Activated naive CD8-positive, alpha-beta T cell treated with anti-CD3 and anti-CD28 coated beads, Interleukin-2, amount 10 ng/mL, durations not matched to agents 7 days and 5 days (primary cell): ENCODE measurements at regions not wholly inside any gene's neighbourhood (a gene's known extent, or its start where the extent isn't known, plus 50 kb on each side); places are given as distances from the start of the nearest gene placed in this dataset.

Source experiments
- ATAC-seq: fragments of 150-1000 bp; cut with Tn5 transposase; one replicate; pipeline ENCODE4 v1.10.0; 2021; ENCODE audit warnings: low read depth, moderate library complexity
- POLR2A ChIA-PET: fragments of 350-600 bp; sonication (Branson Sonifier 250); formaldehyde crosslinking; loops from one replicate; lab custom pipeline; 2021; ENCODE audit warnings: antibody characterized with exemption; lab: Charles Lee
- DNase-seq: peaks from one replicate; pipeline ENCODE4 v3.0.0; 2021
- H3K27ac Mint-ChIP-seq: one replicate; pipeline ENCODE4 v1.8.0; 2022; ENCODE audit warnings: mild to moderate bottlenecking, mixed read lengths
- H3K27me3 Mint-ChIP-seq: one replicate; pipeline ENCODE4 v1.8.0; 2022; ENCODE audit warnings: mild to moderate bottlenecking, moderate library complexity, mixed read lengths
- H3K36me3 Mint-ChIP-seq: one replicate; pipeline ENCODE4 v1.8.0; 2021; ENCODE audit warnings: mild to moderate bottlenecking, mixed read lengths
- H3K4me1 Mint-ChIP-seq: one replicate; pipeline ENCODE4 v1.8.0; 2021; ENCODE audit warnings: mixed read lengths
- H3K4me3 Mint-ChIP-seq: one replicate; pipeline ENCODE4 v1.8.0; 2022; ENCODE audit warnings: mild to moderate bottlenecking, moderate library complexity, mixed read lengths
- H3K9me3 Mint-ChIP-seq: one replicate; pipeline ENCODE4 v1.8.0; 2021; ENCODE audit warnings: mixed read lengths

GRCh38 chr3:4042070-4042469, 242.8 kb downstream of the LRRN1 start:
- no peaks in the 10 kb centered on the region for H3K27me3 Mint-ChIP-seq
- no peak overlapping the region for H3K4me3 Mint-ChIP-seq
- POLR2A ChIA-PET, result no interaction called here
- H3K36me3 Mint-ChIP-seq, result no peaks in the 10 kb centered on the region
- no peak for ATAC-seq
- H3K4me1 Mint-ChIP-seq, result no peaks in the 10 kb centered on the region
- no peak for DNase-seq
- H3K9me3 Mint-ChIP-seq, result no peaks in the 10 kb centered on the region
- H3K27ac Mint-ChIP-seq, result no peak overlapping the region

DNA sequence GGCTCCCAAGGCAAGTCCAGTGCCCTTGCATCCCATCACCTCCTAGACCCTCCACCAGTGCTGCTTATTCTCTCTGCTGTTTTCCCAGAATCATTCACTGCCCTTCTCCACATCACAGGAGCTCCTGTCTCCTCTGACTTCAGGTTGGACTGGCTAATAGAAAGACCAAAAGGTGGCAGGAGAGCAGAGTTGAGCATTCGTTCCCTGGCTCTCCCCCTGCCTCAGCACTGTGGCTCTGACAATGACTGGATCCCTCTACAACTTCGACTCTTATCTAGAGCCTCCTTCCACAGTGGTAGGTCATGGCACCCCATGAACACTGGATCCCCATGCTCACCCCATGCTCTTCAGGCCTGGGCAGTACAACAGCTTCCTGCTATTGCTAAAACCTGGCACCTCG, 243.6 kb downstream of the LRRN1 start:
- ATAC-seq (no peak), DNase-seq (no peak)
- Mint-ChIP-seq H3K4me3 (no peak overlapping the region), H3K36me3 (no peaks in the 10 kb centered on the region), H3K9me3 (no peaks in the 10 kb centered on the region), H3K4me1 (no peaks in the 10 kb centered on the region), H3K27ac (no peak overlapping the region), H3K27me3 (no peaks in the 10 kb centered on the region)
- POLR2A ChIA-PET, result no interaction called here

GRCh38 chr3:4043867-4044575, 244.8 kb downstream of the LRRN1 start:
- Mint-ChIP-seq H3K4me3 (no peak overlapping the region), H3K36me3 (no peaks in the 10 kb centered on the region), H3K9me3 (no peaks in the 10 kb centered on the region), H3K4me1 (no peaks in the 10 kb centered on the region), H3K27me3 (no peaks in the 10 kb centered on the region), H3K27ac (no peak overlapping the region)
- no peak for ATAC-seq
- no peak for DNase-seq
- POLR2A ChIA-PET, result no interaction called here

DNA sequence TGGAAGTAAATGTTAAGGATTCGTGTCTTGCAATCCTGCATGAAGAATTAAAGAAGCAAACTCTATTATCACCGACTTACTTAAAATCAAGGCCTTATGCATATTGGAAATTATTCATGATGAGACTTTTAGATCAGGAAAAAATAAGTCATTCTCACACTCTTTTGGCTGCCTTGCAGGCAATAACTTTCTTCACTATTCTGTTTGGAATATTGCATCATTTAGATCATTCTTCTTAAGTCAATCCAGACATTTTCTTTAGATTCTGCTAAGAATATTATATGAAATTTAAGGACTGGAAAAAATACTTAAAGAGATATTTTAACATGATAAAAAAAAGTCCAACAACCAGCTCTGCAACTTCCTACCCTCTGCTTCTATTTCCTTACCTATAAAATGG, 245.4 kb downstream of the LRRN1 start:
- POLR2A ChIA-PET, result no interaction called here
- Mint-ChIP-seq H3K27me3 (no peaks in the 10 kb centered on the region), H3K4me1 (no peaks in the 10 kb centered on the region), H3K27ac (no peak overlapping the region), H3K9me3 (no peaks in the 10 kb centered on the region), H3K36me3 (no peaks in the 10 kb centered on the region), H3K4me3 (no peak overlapping the region)
- ATAC-seq (no peak), DNase-seq (no peak)

- H3K27me3 Mint-ChIP-seq, result no peaks in the 10 kb centered on the region
- H3K27ac Mint-ChIP-seq, result no peak overlapping the region
- POLR2A ChIA-PET, result no interaction called here
- DNase-seq (no peak), ATAC-seq (no peak)
- H3K9me3 Mint-ChIP-seq, result no peaks in the 10 kb centered on the region
- H3K4me3 Mint-ChIP-seq, result no peak overlapping the region
- no peaks in the 10 kb centered on the region for H3K36me3 Mint-ChIP-seq
- H3K4me1 Mint-ChIP-seq, result no peaks in the 10 kb centered on the region
Observed at GRCh38 chr3:4045756-4046155, 246.5 kb downstream of the LRRN1 start.

DNA sequence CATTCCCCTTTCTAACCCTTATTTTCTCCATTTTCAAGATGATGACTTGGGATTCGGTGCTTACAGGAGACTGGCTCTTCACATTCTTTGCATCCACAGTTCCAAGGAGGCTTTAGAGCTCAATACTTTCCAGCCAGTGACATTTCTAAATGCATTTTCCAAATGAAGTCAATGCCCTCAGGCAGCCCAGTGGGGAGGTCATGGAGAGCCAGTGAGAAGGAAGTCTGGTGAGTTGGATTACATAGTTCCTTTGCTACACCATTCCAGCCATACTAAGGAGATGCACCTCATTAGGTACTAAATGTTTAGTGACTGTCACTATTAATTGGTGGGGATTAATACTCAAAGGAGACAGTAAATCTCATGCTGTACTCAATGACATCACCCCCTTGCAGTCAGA, 248.1 kb downstream of the LRRN1 start:
- Mint-ChIP-seq H3K27me3 (no peaks in the 10 kb centered on the region), H3K27ac (no peak overlapping the region), H3K36me3 (no peaks in the 10 kb centered on the region), H3K4me3 (no peak overlapping the region), H3K9me3 (peaks cover 2% of the 10 kb centered on the region), H3K4me1 (no peaks in the 10 kb centered on the region)
- POLR2A ChIA-PET, result no interaction called here
- DNase-seq, result no peak
- no peak for ATAC-seq

- POLR2A ChIA-PET, result no interaction called here
- ATAC-seq (no peak), DNase-seq (no peak)
- H3K36me3 Mint-ChIP-seq, result no peaks in the 10 kb centered on the region
- H3K27ac Mint-ChIP-seq, result no peak overlapping the region
- no peaks in the 10 kb centered on the region for H3K4me1 Mint-ChIP-seq
- no peak overlapping the region for H3K4me3 Mint-ChIP-seq
- H3K9me3 Mint-ChIP-seq, result peaks cover 2% of the 10 kb centered on the region
- H3K27me3 Mint-ChIP-seq, result no peaks in the 10 kb centered on the region
Observed at GRCh38 chr3:4052706-4053105, 250.5 kb upstream of the SETMAR start.

DNA sequence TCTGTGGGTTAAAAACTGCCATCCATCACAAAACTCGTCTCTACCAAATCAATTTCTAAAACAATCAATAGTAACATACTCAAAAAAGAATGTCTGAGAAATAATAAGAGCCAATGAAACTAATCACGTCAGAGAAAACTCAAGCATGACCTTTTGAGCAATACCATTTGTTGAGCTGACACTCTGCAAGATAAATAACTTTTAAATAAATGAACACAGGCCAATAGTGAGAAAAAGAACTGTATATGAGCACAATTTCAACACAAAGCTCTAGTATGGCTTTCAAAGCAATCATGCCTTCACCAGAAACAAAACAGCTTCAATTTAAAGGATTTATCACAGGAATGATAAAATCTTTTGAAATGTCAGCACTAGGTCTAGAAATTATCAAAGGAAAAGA, 249.2 kb upstream of the SETMAR start:
- H3K4me3 Mint-ChIP-seq, result no peak overlapping the region
- peaks cover 2% of the 10 kb centered on the region for H3K9me3 Mint-ChIP-seq
- POLR2A ChIA-PET, result no interaction called here
- no peak overlapping the region for H3K27ac Mint-ChIP-seq
- H3K27me3 Mint-ChIP-seq, result no peaks in the 10 kb centered on the region
- DNase-seq (no peak), ATAC-seq (no peak)
- H3K4me1 Mint-ChIP-seq, result no peaks in the 10 kb centered on the region
- H3K36me3 Mint-ChIP-seq, result no peaks in the 10 kb centered on the region

- DNase-seq (no peak), ATAC-seq (no peak)
- H3K36me3 Mint-ChIP-seq, result no peaks in the 10 kb centered on the region
- POLR2A ChIA-PET, result no interaction called here
- no peaks in the 10 kb centered on the region for H3K4me1 Mint-ChIP-seq
- no peaks in the 10 kb centered on the region for H3K27me3 Mint-ChIP-seq
- H3K9me3 Mint-ChIP-seq, result no peaks in the 10 kb centered on the region
- no peak overlapping the region for H3K27ac Mint-ChIP-seq
- H3K4me3 Mint-ChIP-seq, result no peak overlapping the region
Observed at GRCh38 chr3:4060064-4060463, 243.1 kb upstream of the SETMAR start.

DNA sequence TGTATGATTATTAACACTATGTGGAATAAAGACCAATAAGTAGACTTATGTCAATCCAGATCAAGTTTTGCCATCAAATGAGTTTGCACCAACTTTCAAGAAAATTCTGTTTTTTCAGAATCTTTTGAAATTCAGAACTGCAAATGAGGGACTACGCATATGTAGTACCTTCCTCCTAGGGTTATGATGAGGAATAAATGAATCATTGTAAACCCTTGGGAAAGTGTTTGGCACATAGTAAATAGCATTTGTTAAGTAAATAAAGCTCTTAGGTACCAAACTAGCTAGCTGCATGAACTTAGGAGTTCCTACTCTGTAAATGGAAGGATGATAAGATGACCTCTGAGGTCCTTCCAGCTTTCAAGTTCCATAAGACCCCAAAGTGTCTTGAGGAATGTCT, 242.6 kb upstream of the SETMAR start:
- Mint-ChIP-seq H3K36me3 (no peaks in the 10 kb centered on the region), H3K4me1 (no peaks in the 10 kb centered on the region), H3K4me3 (no peak overlapping the region), H3K27me3 (no peaks in the 10 kb centered on the region), H3K27ac (no peak overlapping the region), H3K9me3 (no peaks in the 10 kb centered on the region)
- ATAC-seq (no peak), DNase-seq (no peak)
- POLR2A ChIA-PET, result no interaction called here

GRCh38 chr3:4061195-4061594, 242.0 kb upstream of the SETMAR start:
- POLR2A ChIA-PET, result no interaction called here
- DNase-seq (no peak), ATAC-seq (no peak)
- Mint-ChIP-seq H3K27me3 (no peaks in the 10 kb centered on the region), H3K4me1 (no peaks in the 10 kb centered on the region), H3K4me3 (no peak overlapping the region), H3K36me3 (no peaks in the 10 kb centered on the region), H3K9me3 (no peaks in the 10 kb centered on the region), H3K27ac (no peak overlapping the region)

- no peaks in the 10 kb centered on the region for H3K36me3 Mint-ChIP-seq
- POLR2A ChIA-PET, result no interaction called here
Observed at GRCh38 chr3:4061783-4062360, 241.3 kb upstream of the SETMAR start.

GRCh38 chr3:4062621-4063020, 240.5 kb upstream of the SETMAR start:
- Mint-ChIP-seq H3K36me3 (no peaks in the 10 kb centered on the region), H3K27ac (no peak overlapping the region), H3K27me3 (no peaks in the 10 kb centered on the region), H3K4me3 (no peak overlapping the region), H3K4me1 (no peaks in the 10 kb centered on the region), H3K9me3 (no peaks in the 10 kb centered on the region)
- DNase-seq (no peak), ATAC-seq (no peak)
- POLR2A ChIA-PET, result no interaction called here

More at GRCh38 chr3:4061783-4062360, 241.3 kb upstream of the SETMAR start:
- H3K27ac Mint-ChIP-seq, result no peak overlapping the region
- DNase-seq (no peak), ATAC-seq (no peak)
- H3K9me3 Mint-ChIP-seq, result no peaks in the 10 kb centered on the region
- no peak overlapping the region for H3K4me3 Mint-ChIP-seq
- no peaks in the 10 kb centered on the region for H3K4me1 Mint-ChIP-seq
- no peaks in the 10 kb centered on the region for H3K27me3 Mint-ChIP-seq

GRCh38 chr3:4063916-4064574, 239.1 kb upstream of the SETMAR start:
- ATAC-seq, result no peak
- Mint-ChIP-seq H3K36me3 (no peaks in the 10 kb centered on the region), H3K27me3 (no peaks in the 10 kb centered on the region), H3K9me3 (no peaks in the 10 kb centered on the region), H3K4me3 (no peak overlapping the region), H3K4me1 (no peaks in the 10 kb centered on the region), H3K27ac (no peak overlapping the region)
- POLR2A ChIA-PET, result no interaction called here
- DNase-seq, result no peak
